HEK293T (cell line): ENCODE measurements at regions not wholly inside any gene's neighbourhood (a gene's known extent, or its start where the extent isn't known, plus 50 kb on each side); places are given as distances from the start of the nearest gene placed in this dataset.

Experiments
- CTCF ChIA-PET: fragments of 350-600 bp; formaldehyde crosslinking; extraction: SDS; loops from one replicate; lab custom pipeline; 2021; ENCODE audit warnings: antibody characterized with exemption, inconsistent platforms; lab: Yijun Ruan, JAX
- POLR2A ChIA-PET: fragments of 350-600 bp; formaldehyde crosslinking; extraction: SDS; loops from one replicate; lab custom pipeline; 2020; ENCODE audit warnings: antibody characterized with exemption, inconsistent platforms; lab: Yijun Ruan, JAX
- DNase-seq: peaks from one replicate; pipeline ENCODE4 v3.0.0; 2012; ENCODE audit warnings: mixed read lengths; ENCODE audit errors: extremely low spot score
- ARNT ChIP-seq: fragments of 450-650 bp; IDR thresholded peaks from 2 replicates; pipeline ENCODE4 v1.6.1; 2017; ENCODE audit warnings: mild to moderate bottlenecking
- BHLHE40 ChIP-seq: fragments of 450-650 bp; IDR thresholded peaks from 2 replicates; pipeline ENCODE4 v1.6.1; 2016; ENCODE audit warnings: mild to moderate bottlenecking, moderate library complexity, borderline replicate concordance
- CTBP1 ChIP-seq: fragments of 450-650 bp; IDR thresholded peaks from 2 replicates; pipeline ENCODE4 v1.6.1; 2016; ENCODE audit warnings: borderline replicate concordance
- ELF4 ChIP-seq: fragments of 450-650 bp; IDR thresholded peaks from 2 replicates; pipeline ENCODE4 v1.6.1; 2017; ENCODE audit warnings: antibody characterized with exemption
- FOXA1 ChIP-seq: fragments of 450-650 bp; IDR thresholded peaks from 2 replicates; pipeline ENCODE4 v1.6.1; 2016; ENCODE audit warnings: mild to moderate bottlenecking
- FOXK2 ChIP-seq: fragments of 450-650 bp; IDR thresholded peaks from 2 replicates; pipeline ENCODE4 v1.6.1; 2016; ENCODE audit warnings: mild to moderate bottlenecking
- FOXM1 ChIP-seq: fragments of 450-650 bp; IDR thresholded peaks from 2 replicates; pipeline ENCODE4 v1.6.1; 2017; ENCODE audit warnings: mild to moderate bottlenecking, borderline replicate concordance
- HDGF ChIP-seq: fragments of 450-650 bp; IDR thresholded peaks from 2 replicates; pipeline ENCODE4 v1.6.1; 2017; ENCODE audit warnings: antibody characterized with exemption, borderline replicate concordance
- L3MBTL2 ChIP-seq: fragments of 450-650 bp; conservative IDR thresholded peaks from 2 replicates; pipeline ENCODE4 v1.6.1; 2016; ENCODE audit warnings: mild to moderate bottlenecking
- LEF1 ChIP-seq: fragments of 450-650 bp; IDR thresholded peaks from 2 replicates; pipeline ENCODE4 v1.6.1; 2017; ENCODE audit warnings: mild to moderate bottlenecking, borderline replicate concordance
- NFRKB ChIP-seq: fragments of 450-650 bp; IDR thresholded peaks from 2 replicates; pipeline ENCODE4 v1.6.1; 2016; ENCODE audit warnings: mild to moderate bottlenecking, moderate library complexity
- SP1 ChIP-seq: fragments of 450-650 bp; IDR thresholded peaks from 2 replicates; pipeline ENCODE4 v1.6.1; 2017
- SUZ12 ChIP-seq: fragments of 450-650 bp; IDR thresholded peaks from 2 replicates; pipeline ENCODE4 v1.6.1; 2016; ENCODE audit warnings: mild to moderate bottlenecking
- TARDBP ChIP-seq: fragments of 450-650 bp; IDR thresholded peaks from 2 replicates; pipeline ENCODE4 v1.6.1; 2016
- ZNF384 ChIP-seq: fragments of 450-650 bp; IDR thresholded peaks from 2 replicates; pipeline ENCODE4 v1.6.1; 2016
- TF ChIP-seq, protein P1 (sequence below): fragments of 450-650 bp; IDR thresholded peaks from 2 replicates; pipeline ENCODE4 v1.6.1; 2016

DNA sequence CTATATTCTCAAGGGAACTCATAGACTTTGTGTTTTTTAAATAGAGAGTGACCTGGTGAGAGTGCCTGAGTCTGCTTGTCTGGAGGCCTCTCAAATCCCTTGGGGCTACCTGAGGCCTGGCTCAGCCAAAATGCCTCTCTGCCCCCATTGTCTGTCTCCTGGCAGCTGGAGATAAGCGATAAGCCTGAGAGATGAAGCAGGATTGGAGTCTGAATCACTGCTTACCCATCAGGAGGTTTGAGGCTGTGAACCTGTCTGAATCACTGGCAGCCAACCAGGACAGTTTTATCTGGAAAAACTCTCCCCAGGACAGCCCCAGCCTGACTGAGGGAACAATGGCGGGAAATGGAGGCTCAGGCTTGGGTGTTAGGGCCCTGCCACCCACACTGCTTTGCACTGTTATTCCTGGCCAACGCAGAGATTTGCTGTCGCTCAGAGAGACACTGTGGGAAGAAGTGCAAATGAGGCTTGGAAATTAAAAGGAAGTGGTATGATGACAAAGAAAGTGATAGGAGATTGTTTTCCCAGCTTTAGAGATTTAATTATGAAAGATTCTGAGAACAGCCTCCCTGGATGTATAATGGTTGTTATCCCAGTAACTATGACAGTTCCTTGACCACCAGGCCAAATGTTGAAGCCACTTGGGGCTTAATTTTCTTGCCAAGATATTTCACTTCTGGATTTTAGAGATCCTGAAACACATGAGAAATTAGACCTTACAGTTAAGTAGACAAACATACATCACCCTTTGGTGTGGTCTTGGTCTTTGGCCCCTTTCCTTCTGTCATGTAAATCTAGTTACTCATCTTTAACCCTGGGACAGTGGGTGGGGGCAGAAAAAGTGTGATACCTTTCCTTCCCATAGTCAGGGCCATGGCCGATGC lies 102.1 kb downstream of the RASSF10 start:
- DNase-seq: no peak
- ChIA-PET POLR2A (no interaction called here), CTCF (no interaction called here)

DNA sequence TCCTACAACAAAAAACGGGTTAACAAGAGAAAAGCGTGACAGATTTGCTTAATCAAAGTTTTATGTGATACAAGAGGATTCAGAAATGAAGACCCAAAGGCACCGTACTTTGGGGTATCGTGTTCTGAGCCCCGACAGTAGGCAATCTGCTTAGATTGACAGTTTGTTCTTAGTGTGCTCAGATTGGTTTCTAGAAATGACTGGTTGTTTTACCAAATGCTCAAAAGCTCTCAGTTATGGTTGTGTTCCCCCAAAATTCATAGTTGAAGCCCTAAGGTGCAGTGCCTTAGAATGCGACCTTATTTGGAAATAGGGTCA lies 102.7 kb downstream of the RASSF10 start:
- no peak for DNase-seq
- CTCF ChIA-PET: no interaction called here
- no peak for TF ChIP-seq FOXA1
- TF ChIP-seq TARDBP: no peak
- no peak for TF ChIP-seq BHLHE40
- TF ChIP-seq CTBP1: no peak
- TF ChIP-seq NFRKB: no peak
- TF ChIP-seq FOXK2: no peak
- no peak for TF ChIP-seq LEF1
- no peak for TF ChIP-seq L3MBTL2
- TF ChIP-seq ELF4: no peak
- no peak for TF ChIP-seq SUZ12
- no peak for TF ChIP-seq HDGF
- TF ChIP-seq, protein P1, sequence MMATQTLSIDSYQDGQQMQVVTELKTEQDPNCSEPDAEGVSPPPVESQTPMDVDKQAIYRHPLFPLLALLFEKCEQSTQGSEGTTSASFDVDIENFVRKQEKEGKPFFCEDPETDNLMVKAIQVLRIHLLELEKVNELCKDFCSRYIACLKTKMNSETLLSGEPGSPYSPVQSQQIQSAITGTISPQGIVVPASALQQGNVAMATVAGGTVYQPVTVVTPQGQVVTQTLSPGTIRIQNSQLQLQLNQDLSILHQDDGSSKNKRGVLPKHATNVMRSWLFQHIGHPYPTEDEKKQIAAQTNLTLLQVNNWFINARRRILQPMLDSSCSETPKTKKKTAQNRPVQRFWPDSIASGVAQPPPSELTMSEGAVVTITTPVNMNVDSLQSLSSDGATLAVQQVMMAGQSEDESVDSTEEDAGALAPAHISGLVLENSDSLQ: no peak
- TF ChIP-seq ARNT: no peak
- no peak for TF ChIP-seq SP1
- no peak for TF ChIP-seq FOXM1
- no peak for TF ChIP-seq ZNF384
- POLR2A ChIA-PET: no interaction called here

More for the DNA sequence above, 102.1 kb downstream of the RASSF10 start:
- no peak for TF ChIP-seq FOXA1
- TF ChIP-seq HDGF: no peak
- no peak for TF ChIP-seq TARDBP
- no peak for TF ChIP-seq FOXM1
- TF ChIP-seq NFRKB: no peak
- no peak for TF ChIP-seq SP1
- TF ChIP-seq, protein P1: no peak
- no peak for TF ChIP-seq CTBP1
- TF ChIP-seq ARNT: no peak
- no peak for TF ChIP-seq FOXK2
- TF ChIP-seq L3MBTL2: no peak
- no peak for TF ChIP-seq LEF1
- no peak for TF ChIP-seq ZNF384
- no peak for TF ChIP-seq ELF4
- no peak for TF ChIP-seq SUZ12
- no peak for TF ChIP-seq BHLHE40

DNA sequence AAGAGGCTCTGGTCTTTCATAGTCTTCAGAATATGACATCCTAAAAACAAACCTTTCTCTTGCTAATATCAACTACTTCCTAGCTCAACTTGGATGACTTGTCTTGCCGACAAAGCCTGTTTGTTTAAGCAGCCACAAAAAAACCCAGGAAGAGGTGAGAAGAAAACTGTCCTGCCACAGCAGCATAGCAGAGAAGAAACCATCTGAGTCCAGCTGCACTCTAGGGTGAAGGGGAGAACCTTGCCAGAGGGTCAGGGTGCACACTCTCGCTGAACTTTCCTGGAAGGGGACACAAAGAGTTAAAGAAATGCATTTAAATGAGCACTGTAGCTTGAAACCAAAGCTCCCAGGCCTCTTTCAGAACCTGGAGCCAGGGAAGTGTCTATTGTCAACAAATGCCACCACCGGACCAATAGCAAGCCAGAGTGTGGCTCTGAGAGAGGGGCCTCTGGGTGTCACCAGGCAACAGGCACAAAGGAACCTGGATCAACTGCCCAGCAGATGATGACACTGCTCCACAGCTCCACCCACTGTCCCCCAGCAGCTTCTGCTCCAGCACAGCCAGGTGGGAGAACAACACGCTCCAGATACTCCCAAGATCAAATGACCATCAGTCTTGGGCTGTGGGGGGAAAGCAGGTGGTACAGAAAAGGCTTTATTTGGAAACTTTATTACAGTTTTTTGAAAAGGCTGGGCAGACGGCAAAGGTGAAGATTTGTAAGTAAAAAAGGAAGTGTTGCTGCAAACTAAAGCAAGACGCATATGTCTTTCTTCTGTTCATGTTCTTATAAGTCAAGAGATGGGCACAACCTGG lies 105.7 kb downstream of the RASSF10 start:
- ChIA-PET POLR2A (no interaction called here), CTCF (interaction anchor here (0.9 kb wide), 1 partner anchor 148 kb away, joined by 3 read pairs; no protein-coding TSS in a partner anchor)
- peak; percentile 57 for DNase-seq
- TF ChIP-seq BHLHE40: no peak
- TF ChIP-seq, protein P1: no peak
- TF ChIP-seq FOXA1: no peak
- no peak for TF ChIP-seq FOXK2
- TF ChIP-seq FOXM1: no peak
- no peak for TF ChIP-seq SP1
- TF ChIP-seq ZNF384: no peak
- no peak for TF ChIP-seq TARDBP
- TF ChIP-seq ELF4: no peak
- no peak for TF ChIP-seq NFRKB
- no peak for TF ChIP-seq SUZ12
- TF ChIP-seq ARNT: no peak
- no peak for TF ChIP-seq LEF1
- TF ChIP-seq CTBP1: no peak
- TF ChIP-seq L3MBTL2: no peak
- no peak for TF ChIP-seq HDGF

DNA sequence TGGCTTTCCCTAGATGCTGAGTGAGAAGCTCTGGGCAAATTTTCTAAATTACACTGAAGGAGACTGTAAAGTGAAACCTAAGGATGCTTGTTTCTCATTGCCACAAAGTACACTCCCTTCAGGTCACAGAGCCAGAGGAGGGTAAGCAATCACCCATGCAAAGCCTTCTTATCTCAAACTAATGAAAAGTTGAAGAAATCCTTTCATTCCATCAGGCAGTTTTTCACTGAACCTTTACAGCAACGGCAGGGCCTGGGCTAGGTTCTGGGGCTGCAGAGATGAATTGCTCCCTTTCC lies 106.2 kb downstream of the RASSF10 start:
- POLR2A ChIA-PET: no interaction called here
- CTCF ChIA-PET: interaction anchor here (0.9 kb wide), 1 partner anchor 149 kb away, joined by 3 read pairs; no protein-coding TSS in a partner anchor
- no peak for DNase-seq
- TF ChIP-seq NFRKB (no peak), CTBP1 (no peak), LEF1 (no peak), FOXA1 (no peak), ELF4 (no peak), HDGF (no peak), L3MBTL2 (no peak), TARDBP (no peak), SUZ12 (no peak), FOXK2 (no peak), ARNT (no peak)
- TF ChIP-seq, protein P1: no peak

DNA sequence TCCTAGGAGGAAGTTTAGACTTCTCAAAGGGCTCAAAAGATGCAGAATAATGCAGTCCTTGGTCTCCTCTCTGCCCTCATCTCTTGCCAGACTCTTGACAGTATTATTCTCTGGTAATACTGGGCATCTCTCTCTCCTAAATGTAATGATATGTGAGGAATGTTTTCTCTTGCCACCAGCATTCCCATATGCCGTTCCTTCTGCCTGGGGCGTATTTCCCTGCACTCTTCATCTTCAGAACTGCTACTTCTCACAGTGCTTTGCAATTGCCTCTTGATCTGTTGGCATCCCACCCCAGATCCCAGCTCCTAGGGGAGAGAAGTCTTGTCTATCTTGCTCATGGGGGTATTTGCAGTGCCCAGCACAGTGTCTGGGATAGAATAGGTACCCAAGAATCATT lies 107.4 kb downstream of the RASSF10 start:
- DNase-seq: no peak
- CTCF ChIA-PET: no interaction called here
- POLR2A ChIA-PET: no interaction called here
- TF ChIP-seq FOXM1 (no peak), TARDBP (no peak), FOXA1 (no peak), CTBP1 (no peak), ARNT (no peak), ELF4 (no peak), L3MBTL2 (no peak), FOXK2 (no peak), ZNF384 (no peak), NFRKB (no peak), HDGF (no peak), BHLHE40 (no peak), LEF1 (no peak), SUZ12 (no peak), SP1 (no peak)
- TF ChIP-seq, protein P1: no peak
